ENCODE measurements at regions not wholly inside any gene's neighbourhood (a gene's known extent, or its start where the extent isn't known, plus 50 kb on each side); places are given as distances from the start of the nearest gene placed in this dataset. TPM values are rescaled to one million over a fixed set of nuclear protein-coding genes. Genes with fewer than 3 reads are reported as not detected.

DNA sequence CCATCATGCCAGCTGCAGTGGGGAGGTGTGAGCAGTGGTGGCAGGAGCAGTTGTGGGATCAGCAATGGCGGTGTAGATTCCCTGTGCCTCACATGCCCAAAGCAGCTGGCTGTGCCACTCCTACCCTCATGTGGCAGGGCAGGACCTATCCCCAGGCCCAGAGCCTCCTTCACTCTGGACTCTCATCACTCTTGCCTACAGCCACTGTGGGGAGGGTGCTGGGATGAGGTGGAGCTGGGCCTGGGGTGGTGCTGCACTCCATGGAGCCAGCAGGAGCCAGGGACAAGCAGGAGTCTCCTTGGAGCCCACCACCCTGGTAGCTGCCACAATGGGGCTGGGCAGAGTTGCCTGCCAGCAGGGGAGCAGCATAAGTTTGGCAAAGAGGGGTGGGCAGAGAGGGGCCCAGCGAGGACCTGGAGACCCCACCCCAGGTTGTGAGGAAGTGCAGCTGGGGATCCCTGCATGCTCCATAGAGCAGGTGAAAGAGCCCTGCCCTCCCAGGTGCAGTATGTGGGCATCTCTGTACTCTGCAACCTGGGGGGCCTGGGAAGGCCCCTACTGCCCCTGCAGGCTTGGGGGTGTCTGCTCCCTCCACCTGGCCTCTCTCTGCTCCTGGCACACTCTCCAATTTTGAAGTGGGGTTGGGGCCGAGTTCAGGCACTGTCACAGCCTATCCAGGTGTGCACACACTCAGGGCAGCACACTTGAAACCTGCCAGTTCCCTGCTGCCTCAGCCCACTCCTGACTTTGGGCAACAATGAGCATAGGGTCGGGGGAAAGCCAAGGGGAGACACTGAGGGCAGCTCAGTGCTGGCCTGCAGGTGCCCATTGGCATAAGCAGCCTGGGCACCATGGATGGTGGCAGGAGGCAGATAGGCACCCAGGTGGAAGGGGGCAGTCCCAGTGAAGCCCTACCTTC, 74.0 kb upstream of the INTU start:
- ATAC-seq (no peak), DNase-seq (no peak)
- intact Hi-C loops (cut with micrococcal nuclease) = no loop called here

DNA sequence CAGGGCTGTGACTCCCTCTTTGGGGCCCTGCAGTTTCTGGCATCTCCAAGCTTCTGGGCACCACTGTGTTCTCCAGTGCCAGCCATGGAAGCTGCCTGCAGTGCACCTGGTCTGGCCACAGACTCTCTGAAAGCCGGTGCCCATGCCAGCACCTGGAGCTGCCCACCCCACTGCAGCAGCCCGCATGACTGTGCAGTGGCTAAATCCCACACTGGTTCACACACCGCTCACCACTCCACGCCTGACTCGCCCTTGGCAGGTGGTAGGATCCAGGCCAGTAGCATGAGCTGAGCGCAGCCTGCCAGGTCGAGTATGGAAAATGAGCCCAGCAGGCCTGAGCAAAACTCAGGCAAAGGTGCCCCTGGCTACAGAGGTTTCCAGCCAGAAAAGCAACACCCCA, 72.8 kb upstream of the INTU start:
- intact Hi-C loops (cut with micrococcal nuclease) = no loop called here
- DNase-seq (no peak), ATAC-seq (no peak)

DNA sequence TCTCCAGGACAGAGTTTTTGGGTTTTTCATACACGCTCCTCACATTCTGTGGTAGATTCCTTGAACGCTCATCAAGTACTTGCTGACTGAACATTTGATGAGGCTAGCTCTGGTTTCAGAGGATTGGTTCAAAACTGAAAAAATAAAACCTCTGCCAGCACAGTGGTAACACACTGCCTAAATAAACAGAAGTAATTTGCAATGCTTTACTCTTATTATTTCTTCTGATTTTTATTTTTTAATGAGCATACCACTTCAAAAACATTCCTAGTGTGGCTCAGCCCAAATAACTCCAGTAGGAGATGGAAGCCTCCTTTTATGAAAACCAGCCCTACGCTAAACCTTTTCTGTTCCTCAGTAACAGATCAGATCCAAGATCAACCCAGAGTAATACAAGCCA, 72.0 kb upstream of the INTU start:
- intact Hi-C loops (cut with micrococcal nuclease) = no loop called here
- no peak for DNase-seq
- ATAC-seq = no peak

DNA sequence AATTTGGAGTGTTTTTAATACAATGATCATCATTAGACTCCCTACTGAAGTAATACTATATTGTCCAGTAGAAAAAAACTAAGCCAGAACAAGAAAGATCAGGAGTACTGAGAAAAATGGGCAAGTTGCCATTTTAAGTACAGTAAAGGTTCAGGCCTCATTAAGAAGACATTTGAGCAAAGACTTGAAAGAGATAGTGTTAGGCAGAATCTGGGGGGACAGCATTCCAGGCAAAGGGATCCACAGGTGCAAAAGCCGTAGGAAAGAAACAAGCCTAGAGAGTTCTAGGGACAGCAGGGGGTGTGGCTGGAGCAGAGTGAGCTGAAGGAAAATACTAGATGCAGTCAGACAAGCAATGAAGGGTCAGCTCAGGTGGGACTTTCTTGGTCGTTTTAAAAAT, 58.1 kb upstream of the INTU start:
- no peak for ATAC-seq
- no peak for DNase-seq
- intact Hi-C loops (cut with micrococcal nuclease) = no loop called here

DNA sequence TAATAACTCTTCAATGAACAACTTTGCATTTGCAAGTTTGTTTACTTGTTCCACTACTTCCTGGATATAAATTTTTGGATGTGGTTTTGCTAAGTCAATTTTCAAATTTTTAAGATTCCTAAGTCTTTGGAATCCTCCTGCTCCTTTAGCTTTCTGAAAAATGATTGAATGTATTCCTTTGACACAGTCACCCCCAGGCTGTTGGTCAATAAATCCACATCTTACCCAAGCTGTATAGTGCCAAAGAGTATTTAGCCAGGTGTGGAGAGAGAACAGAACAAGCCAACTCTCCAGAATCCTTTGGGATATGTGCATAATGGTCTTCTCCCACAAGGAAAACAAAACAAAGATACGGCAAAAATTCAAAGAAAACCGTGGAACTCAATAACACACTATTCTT, 56.9 kb upstream of the INTU start:
- intact Hi-C loops (cut with micrococcal nuclease) = no loop called here
- DNase-seq (no peak), ATAC-seq (no peak)

DNA sequence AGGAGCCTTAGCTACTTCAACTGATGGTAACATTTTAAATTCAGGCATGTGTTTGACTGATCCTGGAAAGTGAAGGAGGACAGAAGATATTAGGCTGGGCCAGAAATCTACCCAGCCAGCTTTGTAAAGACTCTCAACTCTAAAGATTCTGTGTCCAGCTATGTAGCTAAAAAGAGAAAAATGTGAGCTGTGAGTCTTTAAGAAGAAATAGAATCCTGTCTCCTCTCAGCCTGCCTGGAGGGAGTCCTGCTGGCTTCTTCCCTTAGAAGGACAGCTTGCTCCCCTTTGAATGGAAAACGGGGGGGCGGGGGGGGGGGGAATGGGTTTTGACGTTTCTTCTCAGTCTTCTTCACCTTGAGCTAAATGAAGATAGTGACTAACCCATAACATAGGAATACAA, 54.3 kb upstream of the INTU start:
- DNase-seq (no peak), ATAC-seq (no peak)
- intact Hi-C loops (cut with micrococcal nuclease) = no loop called here

DNA sequence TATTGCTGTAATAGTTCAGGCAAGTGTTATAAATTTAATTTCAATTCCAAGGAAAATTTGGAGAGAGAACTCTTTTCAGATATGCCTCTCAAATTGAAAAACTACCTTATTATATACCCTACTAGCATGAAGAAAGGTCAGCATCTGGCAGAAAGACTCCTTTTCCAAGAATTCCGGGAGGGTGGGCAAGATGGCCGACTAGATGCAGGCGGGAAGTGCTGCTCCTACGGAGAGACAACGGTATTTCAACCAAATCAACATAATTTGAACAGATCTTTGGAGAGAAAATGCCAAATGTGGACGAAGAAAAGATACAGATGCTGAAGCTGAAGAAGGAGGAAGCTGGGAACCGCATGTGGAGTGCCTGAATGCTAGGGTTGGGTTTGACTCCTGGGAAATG, 53.8 kb upstream of the INTU start:
- ATAC-seq (no peak), DNase-seq (no peak)
- intact Hi-C loops (cut with micrococcal nuclease) = no loop called here

DNA sequence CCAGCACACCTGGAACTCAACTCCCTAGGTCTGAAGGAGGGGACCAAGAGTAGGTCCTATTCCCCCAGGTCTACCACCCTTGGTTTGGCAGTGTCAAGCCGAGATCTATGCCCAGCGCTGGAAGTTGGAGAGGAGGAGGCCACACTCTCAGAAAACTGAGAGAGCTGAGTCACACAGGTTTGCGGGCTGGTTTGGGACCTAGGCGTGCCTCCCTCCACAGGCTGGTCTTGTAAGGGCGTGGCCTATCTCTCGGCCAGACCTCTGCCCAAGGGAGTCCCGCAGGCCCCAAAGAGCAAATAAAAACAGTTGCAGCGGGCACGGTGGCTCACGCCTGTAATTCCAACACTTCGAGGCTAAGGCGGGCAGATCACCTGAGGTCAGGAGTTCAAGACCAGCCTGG, 52.9 kb upstream of the INTU start:
- intact Hi-C loops (cut with micrococcal nuclease) = no loop called here
- ATAC-seq (no peak), DNase-seq (no peak)

DNA sequence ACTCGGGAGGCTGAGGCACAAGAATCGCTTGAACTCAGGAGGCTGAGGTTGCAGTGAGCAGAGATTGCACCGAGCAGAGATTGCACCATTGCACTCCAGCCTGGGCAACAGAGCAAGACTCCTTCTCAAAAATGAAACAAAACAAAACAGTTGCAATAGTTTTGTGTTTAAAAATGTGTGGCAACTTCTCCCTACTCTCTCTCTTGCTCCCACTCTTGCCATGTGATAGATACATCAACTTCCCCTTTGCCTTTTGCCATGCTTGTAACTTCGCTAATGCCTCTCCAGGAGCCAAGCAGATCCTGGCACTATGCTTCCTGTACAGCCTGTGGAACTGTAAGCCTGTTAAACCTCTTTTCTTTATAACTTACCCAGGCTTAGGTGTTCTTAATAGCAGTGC, 52.5 kb upstream of the INTU start:
- no peak for DNase-seq
- intact Hi-C loops (cut with micrococcal nuclease) = no loop called here
- no peak for ATAC-seq

DNA sequence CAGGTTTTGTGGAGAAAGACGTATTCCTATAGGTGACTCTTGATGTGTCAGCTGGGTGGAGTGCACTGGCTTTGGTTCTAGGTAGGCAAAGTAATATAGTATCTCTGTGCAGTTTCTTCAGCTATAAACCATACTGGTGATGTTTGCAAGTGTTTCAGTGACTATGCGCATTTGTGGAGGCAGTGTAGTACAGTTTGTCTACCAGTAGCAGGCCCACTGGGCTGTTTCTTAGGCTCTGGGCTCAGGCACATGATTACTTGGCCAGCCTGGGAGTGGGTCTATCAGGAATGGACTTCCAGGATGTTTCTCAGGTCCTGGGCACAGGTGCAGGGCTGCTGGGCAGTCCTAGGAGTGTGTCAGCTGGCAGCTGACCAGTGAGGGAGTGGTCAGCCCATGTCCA, 51.9 kb upstream of the INTU start:
- DNase-seq = no peak
- intact Hi-C loops (cut with micrococcal nuclease) = no loop called here
- no peak for ATAC-seq

Small RNAs in the stretch of these regions (microRNA-seq; reads per million reads assigned to microRNA genes)
- gene MIR2054 (ENCODE audit: borderline number of aligned reads) = not detected
